Naive thymus-derived CD4-positive, alpha-beta T cell (primary cell): ENCODE measurements at regions not wholly inside any gene's neighbourhood (a gene's known extent, or its start where the extent isn't known, plus 50 kb on each side); places are given as distances from the start of the nearest gene placed in this dataset.

Experiments used
- ATAC-seq: fragments of 150-1000 bp; cut with Tn5 transposase; 2 replicates; pipeline ENCODE4 v1.10.0; 2021; ENCODE audit warnings: mild to moderate bottlenecking, moderate library complexity
- CTCF ChIA-PET: fragments of 350-600 bp; sonication (Branson Sonifier 250); formaldehyde crosslinking; loops from one replicate; lab custom pipeline; 2021; ENCODE audit warnings: antibody characterized with exemption; lab: Charles Lee
- POLR2A ChIA-PET: fragments of 350-600 bp; sonication (Branson Sonifier 250); formaldehyde crosslinking; loops from one replicate; lab custom pipeline; 2021; ENCODE audit warnings: antibody characterized with exemption, inconsistent platforms; lab: Charles Lee
- DNase-seq, 9 donors: peaks; one replicate each; pipeline versions ENCODE4 v3.0.0 to v3.0.0-alpha.2; 2020 to 2022; ENCODE audit warnings: mixed read lengths in 1 of 9
- H3K27ac ChIP-seq: one replicate; pipeline ENCODE4 v1.7.0; 2013; ENCODE audit warnings: mild to moderate bottlenecking, low read depth, low read length, moderate library complexity
- H3K27me3 ChIP-seq, 2 donors: one replicate each; pipeline ENCODE4 v1.7.0; 2013; ENCODE audit warnings: low read length in 2 of 2, mild to moderate bottlenecking in 2 of 2, moderate library complexity in 2 of 2; ENCODE audit not compliant: control insufficient read depth in 2 of 2, insufficient read depth in 2 of 2
- H3K36me3 ChIP-seq, 3 experiments: 1 replicate in 2 of 3; 2 replicates in 1 of 3; pipeline ENCODE4 v1.7.0; 2013; ENCODE audit warnings: low read length in 3 of 3, mild to moderate bottlenecking in 3 of 3, moderate library complexity in 1 of 3; ENCODE audit not compliant: insufficient read depth in 3 of 3, control insufficient read depth in 2 of 3
- H3K4me1 ChIP-seq, 2 donors: one replicate each; pipeline ENCODE4 v1.7.0; 2013; ENCODE audit warnings: low read length in 2 of 2, mild to moderate bottlenecking in 2 of 2, moderate library complexity in 1 of 2; ENCODE audit not compliant: control insufficient read depth in 2 of 2, insufficient read depth in 2 of 2
- H3K4me3 ChIP-seq: 2 replicates; pipeline ENCODE4 v1.7.0; 2013; ENCODE audit warnings: mild to moderate bottlenecking, low read length
- H3K9me3 ChIP-seq, 3 experiments: 1 replicate in 2 of 3; 2 replicates in 1 of 3; pipeline ENCODE4 v1.7.0; 2013; ENCODE audit warnings: low read length in 3 of 3; ENCODE audit not compliant: control insufficient read depth in 2 of 3
- H3K27ac Mint-ChIP-seq, 9 donors: one replicate each; pipeline ENCODE4 v1.8.0; 2020 to 2022; ENCODE audit warnings: mixed read lengths in 9 of 9, mild to moderate bottlenecking in 8 of 9, moderate library complexity in 5 of 9, inconsistent platforms in 2 of 9
- H3K27me3 Mint-ChIP-seq, 5 donors: one replicate each; pipeline ENCODE4 v1.8.0; 2021 to 2022; ENCODE audit warnings: mixed read lengths in 5 of 5, mild to moderate bottlenecking in 1 of 5
- H3K36me3 Mint-ChIP-seq, 5 donors: one replicate each; pipeline ENCODE4 v1.8.0; 2020 to 2022; ENCODE audit warnings: mixed read lengths in 5 of 5, mild to moderate bottlenecking in 3 of 5, inconsistent platforms in 1 of 5
- H3K4me1 Mint-ChIP-seq, 7 donors: one replicate each; pipeline ENCODE4 v1.8.0; 2020 to 2022; ENCODE audit warnings: mixed read lengths in 7 of 7, mild to moderate bottlenecking in 3 of 7, inconsistent platforms in 1 of 7
- H3K4me3 Mint-ChIP-seq, 10 donors: one replicate each; pipeline ENCODE4 v1.8.0; 2020 to 2022; ENCODE audit warnings: mild to moderate bottlenecking in 10 of 10, mixed read lengths in 10 of 10, moderate library complexity in 6 of 10, inconsistent platforms in 2 of 10
- H3K9me3 Mint-ChIP-seq, 11 donors: one replicate each; pipeline ENCODE4 v1.8.0; 2020 to 2022; ENCODE audit warnings: mixed read lengths in 11 of 11, mild to moderate bottlenecking in 4 of 11, inconsistent platforms in 1 of 11, moderate library complexity in 1 of 11
- intact Hi-C, 2 donors: fragments of 100-400 bp; cut with micrococcal nuclease; formaldehyde crosslinking; loops; one replicate each; pipeline ENCODE4 v1.15.1; 2023

- Mint-ChIP-seq H3K27me3 (peaks cover 0 to 1% (median 0%) of the 10 kb centered on the region in 5 donors), H3K9me3 (peaks cover 0 to 15% (median 0%) of the 10 kb centered on the region in 11 donors), H3K4me3 (no peak overlapping the region), H3K36me3 (peaks cover 0 to 15% (median 0%) of the 10 kb centered on the region in 5 donors), H3K4me1 (peaks cover 4 to 41% (median 26%) of the 10 kb centered on the region in 7 donors), H3K27ac (no peak overlapping the region)
- ChIA-PET CTCF (interaction anchor here (0.9 kb wide), 1 partner anchor 9 kb away, joined by 3 read pairs; no protein-coding TSS in a partner anchor), POLR2A (no interaction called here)
- DNase-seq: no peak
- intact Hi-C loops: loop anchor here in 1 of 2 donors (5.0 kb wide), 1 partner anchor 127 kb away; no protein-coding TSS in a partner anchor
- no peak overlapping the region for H3K27ac ChIP-seq
- H3K4me3 ChIP-seq: no peak overlapping the region
- no peak for ATAC-seq
- no peaks in the 10 kb centered on the region for H3K9me3 ChIP-seq
- no peaks in the 10 kb centered on the region for H3K27me3 ChIP-seq
- H3K4me1 ChIP-seq: peaks cover 0 to 3% of the 10 kb centered on the region in 2 donors
- no peaks in the 10 kb centered on the region for H3K36me3 ChIP-seq
These were observed 229.7 kb downstream of the FAM76B start for GRCh38 chr11:95559899-95560298.

GRCh38 chr11:95557376-95557775 lies 232.2 kb downstream of the FAM76B start:
- peak overlapping the region in 1 of 9 donors; percentile 75 for H3K27ac Mint-ChIP-seq

GRCh38 chr11:95556342-95557163 lies 233.0 kb downstream of the FAM76B start:
- POLR2A ChIA-PET: interaction anchor here (0.7 kb wide), 1 partner anchor 160 kb away, joined by 5 read pairs; no protein-coding TSS in a partner anchor
- no peaks in the 10 kb centered on the region for H3K36me3 ChIP-seq
- intact Hi-C loops: loop anchor here in 1 of 2 donors (1.0 to 5.0 kb wide), 3 partner anchors 131 to 326 kb away; partner anchors contain the start of gene SESN3
- Mint-ChIP-seq H3K9me3 (peaks cover 0 to 16% (median 0%) of the 10 kb centered on the region in 11 donors), H3K4me1 (peaks cover 0 to 38% (median 12%) of the 10 kb centered on the region in 7 donors), H3K4me3 (peak overlapping the region in 1 of 10 donors; percentile 58), H3K27ac (peak overlapping the region in 3 of 9 donors; percentile 7 to 75 (median 12)), H3K27me3 (peaks cover 0 to 4% (median 0%) of the 10 kb centered on the region in 5 donors), H3K36me3 (peaks cover 0 to 17% (median 0%) of the 10 kb centered on the region in 5 donors)
- H3K9me3 ChIP-seq: no peaks in the 10 kb centered on the region
- H3K27ac ChIP-seq: no peak overlapping the region
- H3K4me1 ChIP-seq: no peaks in the 10 kb centered on the region
- CTCF ChIA-PET: interaction anchor here (1.0 kb wide), 1 partner anchor 11 kb away, joined by 3 read pairs; no protein-coding TSS in a partner anchor
- ATAC-seq: no peak
- H3K4me3 ChIP-seq: no peak overlapping the region
- no peaks in the 10 kb centered on the region for H3K27me3 ChIP-seq
- DNase-seq: peak in 1 of 9 donors; percentile 38

More at GRCh38 chr11:95557376-95557775, 232.2 kb downstream of the FAM76B start:
- Mint-ChIP-seq H3K4me3 (peak overlapping the region in 1 of 10 donors; percentile 28), H3K27me3 (peaks cover 0 to 4% (median 0%) of the 10 kb centered on the region in 5 donors), H3K4me1 (peaks cover 0 to 39% (median 12%) of the 10 kb centered on the region in 7 donors), H3K36me3 (peaks cover 0 to 17% (median 0%) of the 10 kb centered on the region in 5 donors), H3K9me3 (peaks cover 0 to 15% (median 0%) of the 10 kb centered on the region in 11 donors)
- intact Hi-C loops: loop anchor here in 1 of 2 donors (2.0 to 5.0 kb wide), 2 partner anchors 130 to 327 kb away; partner anchors contain the start of gene SESN3
- POLR2A ChIA-PET: interaction anchor here (0.7 to 1.7 kb wide), 3 partner anchors 10 to 326 kb away, joined by 4 to 6 read pairs (median 5); partner anchors contain the start of gene SESN3
- CTCF ChIA-PET: interaction anchor here (0.7 to 1.0 kb wide), 4 partner anchors 12 to 393 kb away, joined by 3 read pairs; no protein-coding TSS in a partner anchor
- Histone ChIP-seq H3K36me3 (no peaks in the 10 kb centered on the region), H3K27me3 (no peaks in the 10 kb centered on the region), H3K4me3 (no peak overlapping the region), H3K4me1 (no peaks in the 10 kb centered on the region), H3K9me3 (no peaks in the 10 kb centered on the region), H3K27ac (no peak overlapping the region)
- ATAC-seq (no peak), DNase-seq (no peak)

GRCh38 chr11:95556011-95556341 lies 233.6 kb downstream of the FAM76B start:
- H3K27me3 ChIP-seq: no peaks in the 10 kb centered on the region
- no peaks in the 10 kb centered on the region for H3K36me3 ChIP-seq
- Mint-ChIP-seq H3K27me3 (peaks cover 0 to 4% (median 0%) of the 10 kb centered on the region in 5 donors), H3K4me1 (peaks cover 0 to 38% (median 12%) of the 10 kb centered on the region in 7 donors), H3K4me3 (no peak overlapping the region), H3K9me3 (peaks cover 0 to 16% (median 0%) of the 10 kb centered on the region in 11 donors), H3K27ac (peak overlapping the region in 3 of 9 donors; percentile 7 to 75 (median 12)), H3K36me3 (peaks cover 0 to 19% (median 0%) of the 10 kb centered on the region in 5 donors)
- no peaks in the 10 kb centered on the region for H3K9me3 ChIP-seq
- intact Hi-C loops: loop anchor here in 1 of 2 donors (1.0 to 5.0 kb wide), 3 partner anchors 131 to 325 kb away; partner anchors contain the start of gene SESN3
- H3K4me3 ChIP-seq: no peak overlapping the region
- CTCF ChIA-PET: no interaction called here
- no peaks in the 10 kb centered on the region for H3K4me1 ChIP-seq
- ATAC-seq (no peak), DNase-seq (no peak)
- POLR2A ChIA-PET: no interaction called here
- no peak overlapping the region for H3K27ac ChIP-seq

GRCh38 chr11:95554911-95555310 lies 234.7 kb downstream of the FAM76B start:
- ChIA-PET CTCF (no interaction called here), POLR2A (no interaction called here)
- Histone ChIP-seq H3K4me1 (no peaks in the 10 kb centered on the region), H3K4me3 (no peak overlapping the region), H3K27ac (no peak overlapping the region), H3K36me3 (no peaks in the 10 kb centered on the region), H3K27me3 (no peaks in the 10 kb centered on the region), H3K9me3 (no peaks in the 10 kb centered on the region)
- Mint-ChIP-seq H3K27me3 (peaks cover 0 to 4% (median 0%) of the 10 kb centered on the region in 5 donors), H3K9me3 (peaks cover 0 to 19% (median 0%) of the 10 kb centered on the region in 11 donors), H3K27ac (no peak overlapping the region), H3K4me1 (peaks cover 2 to 40% (median 16%) of the 10 kb centered on the region in 7 donors), H3K4me3 (no peak overlapping the region), H3K36me3 (peaks cover 0 to 20% (median 0%) of the 10 kb centered on the region in 5 donors)
- DNase-seq (no peak), ATAC-seq (no peak)
- intact Hi-C loops: loop anchor here in 1 of 2 donors (5.0 kb wide), 1 partner anchor 132 kb away; no protein-coding TSS in a partner anchor

GRCh38 chr11:95549301-95549700 lies 240.3 kb downstream of the FAM76B start:
- H3K27me3 Mint-ChIP-seq: peaks cover 0 to 4% (median 0%) of the 10 kb centered on the region in 5 donors
- POLR2A ChIA-PET: interaction anchor here (0.7 kb wide), 1 partner anchor 161 kb away, joined by 3 read pairs; no protein-coding TSS in a partner anchor
- CTCF ChIA-PET: no interaction called here
- no peaks in the 10 kb centered on the region for H3K9me3 ChIP-seq
- peak overlapping the region in 3 of 9 donors; percentile 2 to 25 (median 21) for H3K27ac Mint-ChIP-seq
- H3K36me3 ChIP-seq: no peaks in the 10 kb centered on the region
- H3K4me1 Mint-ChIP-seq: peaks cover 13 to 59% (median 45%) of the 10 kb centered on the region in 7 donors
- H3K36me3 Mint-ChIP-seq: peaks cover 0 to 15% (median 3%) of the 10 kb centered on the region in 5 donors
- no peak overlapping the region for H3K4me3 ChIP-seq
- DNase-seq (no peak), ATAC-seq (no peak)
- intact Hi-C loops: loop anchor here in 1 of 2 donors (2.0 to 5.0 kb wide), 3 partner anchors 16 to 153 kb away; no protein-coding TSS in a partner anchor
- H3K27ac ChIP-seq: no peak overlapping the region
- H3K9me3 Mint-ChIP-seq: peaks cover 0 to 12% (median 0%) of the 10 kb centered on the region in 11 donors
- peaks cover 0 to 33% of the 10 kb centered on the region in 2 donors for H3K4me1 ChIP-seq
- peak overlapping the region in 1 of 10 donors; percentile 17 for H3K4me3 Mint-ChIP-seq
- H3K27me3 ChIP-seq: no peaks in the 10 kb centered on the region
